Stimulated activated CD4-positive, alpha-beta T cell treated with anti-CD3 and anti-CD28 coated beads, Interleukin-15, amount 100 ng/mL, for 48 hours (primary cell): ENCODE measurements at regions not wholly inside any gene's neighbourhood (a gene's known extent, or its start where the extent isn't known, plus 50 kb on each side); places are given as distances from the start of the nearest gene placed in this dataset.

ENCODE experiments used
- DNase-seq, 2 donors: peaks; one replicate each; pipeline ENCODE4 v3.0.0-alpha.2; 2020; ENCODE audit warnings: low read depth in 2 of 2

GRCh38 chr4:149928507-149928906 lies 112.9 kb upstream of the IQCM start:
- DNase-seq, result no peak

GRCh38 chr4:149931431-149931830 lies 115.8 kb upstream of the IQCM start:
- no peak for DNase-seq

- DNase-seq, result no peak
Measured at GRCh38 chr4:149932188-149932587, 116.5 kb upstream of the IQCM start.

GRCh38 chr4:149933120-149933519 lies 117.5 kb upstream of the IQCM start:
- no peak for DNase-seq

GRCh38 chr4:149933883-149934282 lies 118.2 kb upstream of the IQCM start:
- no peak for DNase-seq

GRCh38 chr4:149949381-149949780 lies 128.9 kb upstream of the DCLK2 start:
- DNase-seq, result no peak

GRCh38 chr4:149951152-149951900 lies 126.9 kb upstream of the DCLK2 start:
- no peak for DNase-seq

- no peak for DNase-seq
Measured at GRCh38 chr4:149952101-149952500, 126.1 kb upstream of the DCLK2 start.

GRCh38 chr4:149952716-149953115 lies 125.5 kb upstream of the DCLK2 start:
- no peak for DNase-seq

- DNase-seq, result no peak
Measured at GRCh38 chr4:149955780-149956390, 122.4 kb upstream of the DCLK2 start.

GRCh38 chr4:149956678-149957077 lies 121.6 kb upstream of the DCLK2 start:
- no peak for DNase-seq

- no peak for DNase-seq
Measured at GRCh38 chr4:149961876-149962597, 116.2 kb upstream of the DCLK2 start.

GRCh38 chr4:149964001-149964796 lies 114.0 kb upstream of the DCLK2 start:
- DNase-seq, result no peak

- no peak for DNase-seq
Measured at GRCh38 chr4:149965206-149965605, 113.0 kb upstream of the DCLK2 start.

GRCh38 chr4:149972407-149972806 lies 105.8 kb upstream of the DCLK2 start:
- no peak for DNase-seq

- no peak for DNase-seq
Measured at GRCh38 chr4:149973181-149973580, 105.1 kb upstream of the DCLK2 start.

- no peak for DNase-seq
Measured at GRCh38 chr4:149975172-149975571, 103.1 kb upstream of the DCLK2 start.

GRCh38 chr4:149980121-149980682 lies 98.0 kb upstream of the DCLK2 start:
- no peak for DNase-seq

- DNase-seq, result peak in 1 of 2 donors; percentile 30
Measured at GRCh38 chr4:149980941-149981340, 97.3 kb upstream of the DCLK2 start.

- no peak for DNase-seq
Measured at GRCh38 chr4:149983401-149983800, 94.8 kb upstream of the DCLK2 start.

- DNase-seq, result no peak
Measured at GRCh38 chr4:149983931-149984330, 94.3 kb upstream of the DCLK2 start.

GRCh38 chr4:149985981-149986380 lies 92.3 kb upstream of the DCLK2 start:
- no peak for DNase-seq
